HPDE6-E6E7 (cell line): ENCODE measurements at regions not wholly inside any gene's neighbourhood (a gene's known extent, or its start where the extent isn't known, plus 50 kb on each side); places are given as distances from the start of the nearest gene placed in this dataset.

Experiments
- DNase-seq: peaks from one replicate; pipeline ENCODE4 v3.0.0; 2011; ENCODE audit warnings: missing footprints; ENCODE audit errors: extremely low spot score

GRCh38 chr9:95670122-95670521, 153.4 kb upstream of the PTCH1 start:
- no peak for DNase-seq

GRCh38 chr9:95669253-95669652, 152.5 kb upstream of the PTCH1 start:
- no peak for DNase-seq

- no peak for DNase-seq
Observed at GRCh38 chr9:95667789-95668188, 151.0 kb upstream of the PTCH1 start.

- no peak for DNase-seq
Observed at GRCh38 chr9:95666785-95667155, 150.0 kb upstream of the PTCH1 start.

GRCh38 chr9:95666096-95666784, 149.5 kb upstream of the PTCH1 start:
- DNase-seq: no peak

- DNase-seq: no peak
Observed at GRCh38 chr9:95653246-95653645, 136.5 kb upstream of the PTCH1 start.

- DNase-seq: no peak
Observed at GRCh38 chr9:95650720-95651119, 133.9 kb upstream of the PTCH1 start.

GRCh38 chr9:95649801-95650213, 133.0 kb upstream of the PTCH1 start:
- DNase-seq: no peak

GRCh38 chr9:95648225-95648624, 131.5 kb upstream of the PTCH1 start:
- no peak for DNase-seq

- DNase-seq: no peak
Observed at GRCh38 chr9:95645992-95646391, 129.2 kb upstream of the PTCH1 start.

GRCh38 chr9:95645579-95645978, 128.8 kb upstream of the PTCH1 start:
- no peak for DNase-seq

GRCh38 chr9:95644377-95644776, 127.6 kb upstream of the PTCH1 start:
- DNase-seq: no peak

- no peak for DNase-seq
Observed at GRCh38 chr9:95643619-95644018, 126.8 kb upstream of the PTCH1 start.

GRCh38 chr9:95642189-95642588, 125.4 kb upstream of the PTCH1 start:
- DNase-seq: no peak

- DNase-seq: no peak
Observed at GRCh38 chr9:95641586-95641985, 124.8 kb upstream of the PTCH1 start.

- DNase-seq: no peak
Observed at GRCh38 chr9:95640336-95640735, 123.6 kb upstream of the PTCH1 start.

- no peak for DNase-seq
Observed at GRCh38 chr9:95635986-95636671, 119.4 kb upstream of the PTCH1 start.

GRCh38 chr9:95634536-95634935, 117.8 kb upstream of the PTCH1 start:
- no peak for DNase-seq

- DNase-seq: no peak
Observed at GRCh38 chr9:95634114-95634513, 117.3 kb upstream of the PTCH1 start.

GRCh38 chr9:95629585-95629984, 112.8 kb upstream of the PTCH1 start:
- no peak for DNase-seq

- no peak for DNase-seq
Observed at GRCh38 chr9:95627802-95628201, 111.0 kb upstream of the PTCH1 start.

- no peak for DNase-seq
Observed at GRCh38 chr9:95626885-95627558, 110.3 kb upstream of the PTCH1 start.

- DNase-seq: no peak
Observed at GRCh38 chr9:95626341-95626740, 109.6 kb upstream of the PTCH1 start.
